GM12891 (cell line): ENCODE measurements at regions not wholly inside any gene's neighbourhood (a gene's known extent, or its start where the extent isn't known, plus 50 kb on each side); places are given as distances from the start of the nearest gene placed in this dataset.

Experiments
- PAX5 ChIP-seq: IDR thresholded peaks from 2 replicates; pipeline ENCODE4 v1.6.1; 2011; ENCODE audit warnings: low read length, moderate library complexity, mild to moderate bottlenecking; ENCODE audit not compliant: insufficient read depth, severe bottlenecking
- POLR2A ChIP-seq: IDR thresholded peaks from 2 replicates; pipeline ENCODE4 v1.6.1; 2011; ENCODE audit warnings: low read depth, low read length, control low read depth
- POLR2AphosphoS5 ChIP-seq: IDR thresholded peaks from 2 replicates; pipeline ENCODE4 v1.6.1; 2011; ENCODE audit warnings: low read depth, low read length, control low read depth
- TAF1 ChIP-seq: IDR thresholded peaks from 2 replicates; pipeline ENCODE4 v1.6.1; 2011; ENCODE audit warnings: low read depth, low read length, control low read depth

- TF ChIP-seq POLR2A = no peak
- TF ChIP-seq POLR2AphosphoS5 = no peak
- TF ChIP-seq PAX5 = no peak
- TF ChIP-seq TAF1 = no peak
These were observed 521.0 kb upstream of the EPHA7 start for GRCh38 chr6:93940381-93940780.
